Ovary (tissue), 7 donors: ENCODE measurements at regions not wholly inside any gene's neighbourhood (a gene's known extent, or its start where the extent isn't known, plus 50 kb on each side); places are given as distances from the start of the nearest gene placed in this dataset.

Experiments
- DNase-seq, 5 donors: peaks; one replicate each; pipeline ENCODE4 v3.0.0-alpha.2; 2019 to 2020
- H3K27ac ChIP-seq, 2 donors: fragments of 200-600 bp; one replicate each; pipeline versions ENCODE4 v1.5.1 to v1.8.0; 2019 to 2022
- H3K27me3 ChIP-seq: fragments of 200-600 bp; one replicate; pipeline ENCODE4 v1.8.0; 2022
- H3K36me3 ChIP-seq: fragments of 200-600 bp; sonication (generic); one replicate; pipeline ENCODE4 v1.5.1; 2019
- H3K4me1 ChIP-seq: one replicate; pipeline ENCODE4 v1.8.1; 2013; ENCODE audit warnings: mild to moderate bottlenecking, moderate library complexity; ENCODE audit not compliant: insufficient read depth
- H3K4me3 ChIP-seq: fragments of 200-600 bp; sonication (generic); one replicate; pipeline ENCODE4 v1.5.1; 2017
- H3K9me3 ChIP-seq, 2 donors: fragments of 200-600 bp in 1 of 2; sonication (generic) in 1 of 2; one replicate each; pipeline versions ENCODE4 v1.5.1 to v1.8.1; 2013 to 2019; ENCODE audit warnings: mild to moderate bottlenecking in 1 of 2, moderate library complexity in 1 of 2
- CTCF ChIP-seq, 3 donors: fragments of 450-650 bp in 2 of 3; fragments of 200-600 bp in 1 of 3; IDR thresholded peaks; one replicate each; pipeline versions ENCODE4 v1.5.1 to v1.8.0; 2016 to 2022; ENCODE audit warnings: antibody characterized with exemption in 3 of 3, mild to moderate bottlenecking in 1 of 3
- EP300 ChIP-seq: sonication (generic); formaldehyde crosslinking; IDR thresholded peaks from one replicate; pipeline ENCODE4 v1.6.1; 2017; ENCODE audit warnings: antibody characterized with exemption
- POLR2A ChIP-seq: fragments of 450-650 bp; IDR thresholded peaks from one replicate; pipeline ENCODE4 v1.6.1; 2017; ENCODE audit warnings: antibody characterized with exemption, mild to moderate bottlenecking, moderate library complexity
- WGBS, 3 donors: extraction: QIAGEN DNeasy Blood & Tissue Kit in 1 of 3; methylation state at CpG; one replicate each; pipeline versions ENCODE4 v1.1.5 to v1.1.7; 2013 to 2017; 5-methylcytosine and 5-hydroxymethylcytosine counted together
- intact Hi-C, 4 donors: fragments of 100-400 bp; cut with DNase I; formaldehyde crosslinking; loops; one replicate each; pipeline versions ENCODE4 v1.11.0 to v1.15.1; 2022 to 2023
- donor health status: DM: no; HTN: no; CAD: no; lungs with moderate emphysema.
- donor health status: DM: no; HTN: no; CAD: no.
- donor health status: Bipolar disorder and iron deficiency.
- donor health status: DM: no; HTN: no; CAD: no.
- donor health status: DM: yes; HTN: yes; CAD: no.

- intact Hi-C loops: no loop called here
- Histone ChIP-seq H3K4me3 (no peak overlapping the region), H3K36me3 (no peaks in the 10 kb centered on the region), H3K27ac (no peak overlapping the region), H3K27me3 (no peaks in the 10 kb centered on the region), H3K9me3 (no peaks in the 10 kb centered on the region), H3K4me1 (no peaks in the 10 kb centered on the region)
- WGBS, 3 donors: 81 to 94% (median 87%) methylated on average over 2 of the region's 2 CpGs
- TF ChIP-seq POLR2A: no peak
- no peak for TF ChIP-seq CTCF (IDR thresholded peaks at IDR 0.05)
- no peak for TF ChIP-seq EP300
- DNase-seq: no peak
These were observed 323.0 kb downstream of the HNRNPD start for GRCh38 chr4:82050796-82051195.

- 47 to 57% (median 53%) methylated on average over 1 of the region's 1 CpG for WGBS, 3 donors
- H3K9me3 ChIP-seq: no peaks in the 10 kb centered on the region
- H3K4me3 ChIP-seq: no peak overlapping the region
- no peaks in the 10 kb centered on the region for H3K27me3 ChIP-seq
- no peak overlapping the region for H3K27ac ChIP-seq
- peaks cover 3% of the 10 kb centered on the region for H3K4me1 ChIP-seq
- no peak for DNase-seq
- intact Hi-C loops: no loop called here
- TF ChIP-seq CTCF (IDR thresholded peaks at IDR 0.05): no peak
- TF ChIP-seq EP300: no peak
- no peak for TF ChIP-seq POLR2A
- H3K36me3 ChIP-seq: no peaks in the 10 kb centered on the region
These were observed 324.5 kb downstream of the HNRNPD start for GRCh38 chr4:82049294-82049693.

- H3K4me3 ChIP-seq: no peak overlapping the region
- no peaks in the 10 kb centered on the region for H3K27me3 ChIP-seq
- H3K9me3 ChIP-seq: no peaks in the 10 kb centered on the region
- WGBS, 3 donors: 80 to 91% (median 85%) methylated on average over 1 of the region's 1 CpG
- TF ChIP-seq EP300: no peak
- no peak for TF ChIP-seq CTCF (IDR thresholded peaks at IDR 0.05)
- TF ChIP-seq POLR2A: no peak
- no peak overlapping the region for H3K27ac ChIP-seq
- intact Hi-C loops: no loop called here
- peaks cover 4% of the 10 kb centered on the region for H3K4me1 ChIP-seq
- no peak for DNase-seq
- H3K36me3 ChIP-seq: no peaks in the 10 kb centered on the region
These were observed 326.1 kb downstream of the HNRNPD start for GRCh38 chr4:82047731-82048130.

- Histone ChIP-seq H3K27ac (no peak overlapping the region), H3K4me1 (peaks cover 4% of the 10 kb centered on the region), H3K9me3 (no peaks in the 10 kb centered on the region), H3K4me3 (no peak overlapping the region), H3K27me3 (no peaks in the 10 kb centered on the region), H3K36me3 (no peaks in the 10 kb centered on the region)
- no peak for TF ChIP-seq CTCF (IDR thresholded peaks at IDR 0.05)
- no peak for TF ChIP-seq EP300
- no peak for TF ChIP-seq POLR2A
- DNase-seq: no peak
- 87 to 92% (median 91%) methylated on average over 2 of the region's 2 CpGs for WGBS, 3 donors
- intact Hi-C loops: no loop called here
These were observed 327.0 kb downstream of the HNRNPD start for GRCh38 chr4:82046796-82047195.

- intact Hi-C loops: no loop called here
- Histone ChIP-seq H3K27me3 (no peaks in the 10 kb centered on the region), H3K27ac (no peak overlapping the region), H3K36me3 (no peaks in the 10 kb centered on the region), H3K4me3 (no peak overlapping the region), H3K9me3 (no peaks in the 10 kb centered on the region), H3K4me1 (peaks cover 4% of the 10 kb centered on the region)
- no peak for TF ChIP-seq POLR2A
- no peak for TF ChIP-seq CTCF (IDR thresholded peaks at IDR 0.05)
- no peak for TF ChIP-seq EP300
- DNase-seq: no peak
- 56 to 61% (median 60%) methylated on average over 5 of the region's 5 CpGs for WGBS, 3 donors
These were observed 328.5 kb downstream of the HNRNPD start for GRCh38 chr4:82045267-82045666.
